ENCODE measurements at regions not wholly inside any gene's neighbourhood (a gene's known extent, or its start where the extent isn't known, plus 50 kb on each side); places are given as distances from the start of the nearest gene placed in this dataset.

GRCh38 chr10:31604646-31605170, 285.7 kb downstream of the ZEB1 start:
- DNase-seq: no peak

GRCh38 chr10:31604096-31604495, 285.1 kb downstream of the ZEB1 start:
- DNase-seq: no peak

GRCh38 chr10:31603235-31604087, 284.4 kb downstream of the ZEB1 start:
- peak; percentile 91 to 94 for DNase-seq

- DNase-seq: no peak
Measured at GRCh38 chr10:31602541-31603234, 283.7 kb downstream of the ZEB1 start.

GRCh38 chr10:31601136-31601535, 282.1 kb downstream of the ZEB1 start:
- no peak for DNase-seq

- DNase-seq: no peak
Measured at GRCh38 chr10:31599626-31600504, 280.8 kb downstream of the ZEB1 start.

GRCh38 chr10:31596765-31597164, 277.7 kb downstream of the ZEB1 start:
- DNase-seq: no peak

- no peak for DNase-seq
Measured at GRCh38 chr10:31595992-31596391, 277.0 kb downstream of the ZEB1 start.

- no peak for DNase-seq
Measured at GRCh38 chr10:31594347-31594873, 275.4 kb downstream of the ZEB1 start.

- DNase-seq: no peak
Measured at GRCh38 chr10:31593124-31593523, 274.1 kb downstream of the ZEB1 start.

GRCh38 chr10:31591569-31591968, 272.6 kb downstream of the ZEB1 start:
- DNase-seq: no peak

- no peak for DNase-seq
Measured at GRCh38 chr10:31590023-31590800, 271.2 kb downstream of the ZEB1 start.

- DNase-seq: no peak
Measured at GRCh38 chr10:31587691-31588090, 268.7 kb downstream of the ZEB1 start.

GRCh38 chr10:31586723-31587638, 268.0 kb downstream of the ZEB1 start:
- DNase-seq: peak in 1 of 2 experiments; percentile 40

GRCh38 chr10:31584876-31585275, 265.9 kb downstream of the ZEB1 start:
- no peak for DNase-seq

GRCh38 chr10:31584098-31584631, 265.1 kb downstream of the ZEB1 start:
- no peak for DNase-seq

GRCh38 chr10:31583293-31583692, 264.3 kb downstream of the ZEB1 start:
- DNase-seq: no peak

- DNase-seq: no peak
Measured at GRCh38 chr10:31582365-31583052, 263.5 kb downstream of the ZEB1 start.

- no peak for DNase-seq
Measured at GRCh38 chr10:31581741-31582323, 262.8 kb downstream of the ZEB1 start.
